HEK293 (cell line): ENCODE measurements at regions not wholly inside any gene's neighbourhood (a gene's known extent, or its start where the extent isn't known, plus 50 kb on each side); places are given as distances from the start of the nearest gene placed in this dataset.

Experiments
- CTCF ChIP-seq: fragments of 450-650 bp; formaldehyde crosslinking; IDR thresholded peaks from 2 replicates; pipeline ENCODE4 v1.5.1; 2016; ENCODE audit warnings: missing biosample characterization, missing genetic modification characterization
- KLF9 ChIP-seq: fragments of 450-650 bp; formaldehyde crosslinking; IDR thresholded peaks from 2 replicates; pipeline ENCODE4 v1.5.1; 2016; ENCODE audit warnings: missing biosample characterization, missing genetic modification characterization, low read depth
- MZF1 ChIP-seq: fragments of 450-650 bp; formaldehyde crosslinking; IDR thresholded peaks from 2 replicates; pipeline ENCODE4 v1.5.1; 2017; ENCODE audit warnings: missing biosample characterization, missing genetic modification characterization, borderline replicate concordance
- PATZ1 ChIP-seq: fragments of 450-650 bp; formaldehyde crosslinking; IDR thresholded peaks from 2 replicates; pipeline ENCODE4 v1.5.1; 2016; ENCODE audit warnings: missing biosample characterization, missing genetic modification characterization
- TCF7L2 ChIP-seq: IDR thresholded peaks from 2 replicates; pipeline ENCODE4 v1.6.1; 2011; ENCODE audit warnings: low read depth, mild to moderate bottlenecking, inconsistent platforms, low read length, moderate library complexity, borderline replicate concordance
- ZNF184 ChIP-seq: fragments of 450-650 bp; IDR thresholded peaks from 2 replicates; pipeline ENCODE4 v1.5.1; 2018; ENCODE audit warnings: missing biosample characterization, mild to moderate bottlenecking, missing genetic modification characterization
- ZNF248 ChIP-seq: fragments of 450-650 bp; formaldehyde crosslinking; IDR thresholded peaks from 2 replicates; pipeline ENCODE4 v1.5.1; 2017; ENCODE audit warnings: missing biosample characterization, missing genetic modification characterization
- ZNF274 ChIP-seq, 2 experiments: fragments of 200-500 bp in 1 of 2; fragments of 450-650 bp in 1 of 2; sonication (Bioruptor generic) in 1 of 2; formaldehyde crosslinking in 1 of 2; IDR thresholded peaks; 2 replicates each; pipeline versions ENCODE4 v1.5.1 to v1.6.1; 2014 to 2016; ENCODE audit warnings: borderline replicate concordance in 1 of 2, inconsistent platforms in 1 of 2, low read length in 1 of 2, missing biosample characterization in 1 of 2, missing genetic modification characterization in 1 of 2
- ZNF391 ChIP-seq: fragments of 450-650 bp; formaldehyde crosslinking; IDR thresholded peaks from 2 replicates; pipeline ENCODE4 v1.5.1; 2016; ENCODE audit warnings: low read depth, missing biosample characterization, missing genetic modification characterization, borderline replicate concordance
- ZNF398 ChIP-seq: fragments of 450-650 bp; formaldehyde crosslinking; IDR thresholded peaks from 2 replicates; pipeline ENCODE4 v1.5.1; 2017; ENCODE audit warnings: missing biosample characterization, missing genetic modification characterization
- ZNF623 ChIP-seq: fragments of 450-650 bp; formaldehyde crosslinking; IDR thresholded peaks from 2 replicates; pipeline ENCODE4 v1.5.1; 2016; ENCODE audit warnings: missing biosample characterization, missing genetic modification characterization
- ZNF624 ChIP-seq: fragments of 450-650 bp; formaldehyde crosslinking; IDR thresholded peaks from 2 replicates; pipeline ENCODE4 v1.5.1; 2017; ENCODE audit warnings: missing biosample characterization, missing genetic modification characterization
- ZNF768 ChIP-seq: fragments of 450-650 bp; formaldehyde crosslinking; IDR thresholded peaks from 2 replicates; pipeline ENCODE4 v1.5.1; 2018; ENCODE audit warnings: missing biosample characterization, mild to moderate bottlenecking, missing genetic modification characterization

- TF ChIP-seq ZNF391 (no peak), ZNF624 (no peak), ZNF184 (tag by site-specific recombination) (no peak), CTCF (tag by site-specific recombination) (no peak), ZNF768 (tag by site-specific recombination) (no peak), KLF9 (tag by site-specific recombination) (no peak), ZNF623 (tag by site-specific recombination) (no peak), MZF1 (no peak), TCF7L2 (no peak), ZNF274 (IDR thresholded peaks at IDR 0.05; ENCODE audit: low read length) (no peak), ZNF274 (tag by site-specific recombination; IDR thresholded peaks at IDR 0.05; ENCODE audit: borderline replicate concordance) (no peak), PATZ1 (tag by site-specific recombination) (no peak), ZNF248 (tag by site-specific recombination) (no peak), ZNF398 (no peak)
These were observed 1263.2 kb upstream of the CDH6 start for GRCh38 chr5:29930316-29930715.
